Kidney glomerular epithelial cell (primary cell): ENCODE measurements at regions not wholly inside any gene's neighbourhood (a gene's known extent, or its start where the extent isn't known, plus 50 kb on each side); places are given as distances from the start of the nearest gene placed in this dataset.

Source experiments
- DNase-seq: peaks from one replicate; lab custom pipeline; 2025; lab: John Stamatoyannopoulos, UW

GRCh38 chr2:104635608-104636007 lies 218.3 kb upstream of the POU3F3 start:
- DNase-seq, result no peak

GRCh38 chr2:104638190-104638858 lies 215.6 kb upstream of the POU3F3 start:
- DNase-seq, result no peak

GRCh38 chr2:104638859-104639202 lies 215.1 kb upstream of the POU3F3 start:
- DNase-seq, result no peak

GRCh38 chr2:104641786-104642185 lies 212.1 kb upstream of the POU3F3 start:
- DNase-seq, result no peak

GRCh38 chr2:104648376-104648775 lies 205.5 kb upstream of the POU3F3 start:
- DNase-seq, result no peak

GRCh38 chr2:104649866-104650265 lies 204.0 kb upstream of the POU3F3 start:
- DNase-seq, result no peak

- DNase-seq, result no peak
These were observed 203.4 kb upstream of the POU3F3 start for GRCh38 chr2:104650405-104650996.

- no peak for DNase-seq
These were observed 199.1 kb upstream of the POU3F3 start for GRCh38 chr2:104654811-104655210.

GRCh38 chr2:104656571-104657163 lies 197.2 kb upstream of the POU3F3 start:
- DNase-seq, result no peak

- DNase-seq, result no peak
These were observed 195.6 kb upstream of the POU3F3 start for GRCh38 chr2:104658144-104658835.

- no peak for DNase-seq
These were observed 194.9 kb upstream of the POU3F3 start for GRCh38 chr2:104658904-104659591.

GRCh38 chr2:104660991-104661390 lies 192.9 kb upstream of the POU3F3 start:
- DNase-seq, result no peak

- DNase-seq, result no peak
These were observed 189.2 kb upstream of the POU3F3 start for GRCh38 chr2:104664672-104665071.

- DNase-seq, result no peak
These were observed 185.3 kb upstream of the POU3F3 start for GRCh38 chr2:104668631-104669030.

- DNase-seq, result no peak
These were observed 180.7 kb upstream of the POU3F3 start for GRCh38 chr2:104673225-104673624.

- no peak for DNase-seq
These were observed 175.7 kb upstream of the POU3F3 start for GRCh38 chr2:104678181-104678580.

GRCh38 chr2:104685591-104685990 lies 168.3 kb upstream of the POU3F3 start:
- no peak for DNase-seq

- DNase-seq, result no peak
These were observed 166.8 kb upstream of the POU3F3 start for GRCh38 chr2:104687147-104687546.

GRCh38 chr2:104690255-104690984 lies 163.5 kb upstream of the POU3F3 start:
- DNase-seq, result no peak

GRCh38 chr2:104698276-104698675 lies 155.6 kb upstream of the POU3F3 start:
- DNase-seq, result no peak

- DNase-seq, result no peak
These were observed 152.5 kb upstream of the POU3F3 start for GRCh38 chr2:104701411-104701911.
